Testis (tissue), 2 donors: ENCODE measurements at regions not wholly inside any gene's neighbourhood (a gene's known extent, or its start where the extent isn't known, plus 50 kb on each side); places are given as distances from the start of the nearest gene placed in this dataset.

ENCODE experiments used
- CTCF ChIP-seq, 3 experiments: fragments of 450-650 bp in 2 of 3; fragments of 200-600 bp in 1 of 3; sonication (generic) in 1 of 3; IDR thresholded peaks; one replicate each; pipeline ENCODE4 v1.5.1; 2016 to 2019; ENCODE audit warnings: antibody characterized with exemption in 3 of 3, mild to moderate bottlenecking in 2 of 3, moderate library complexity in 1 of 3
- POLR2A ChIP-seq: fragments of 450-650 bp; IDR thresholded peaks from one replicate; pipeline ENCODE4 v1.6.1; 2017; ENCODE audit warnings: antibody characterized with exemption, mild to moderate bottlenecking, moderate library complexity

GRCh38 chr16:76956841-76957240, 234.1 kb upstream of the MON1B start:
- TF ChIP-seq CTCF (IDR thresholded peaks at IDR 0.05), result no peak
- TF ChIP-seq POLR2A, result no peak
